BE2C (cell line): ENCODE measurements at regions not wholly inside any gene's neighbourhood (a gene's known extent, or its start where the extent isn't known, plus 50 kb on each side); places are given as distances from the start of the nearest gene placed in this dataset.

Experiments used
- DNase-seq: peaks from one replicate; pipeline ENCODE4 v3.0.0-alpha.2; 2020
- H3K27me3 ChIP-seq: fragments of 250-450 bp; sonication (Bioruptor Pico); 2 replicates; pipeline ENCODE4 v1.5.1; 2020; ENCODE audit warnings: mild to moderate bottlenecking
- H3K36me3 ChIP-seq: fragments of 250-450 bp; sonication (Bioruptor Pico); 2 replicates; pipeline ENCODE4 v1.5.1; 2020; ENCODE audit warnings: mild to moderate bottlenecking
- H3K4me1 ChIP-seq: fragments of 250-450 bp; sonication (Bioruptor Pico); 2 replicates; pipeline ENCODE4 v1.5.1; 2020
- H3K4me3 ChIP-seq: 2 replicates; pipeline ENCODE4 v1.5.1; 2011; ENCODE audit warnings: low read depth, low read length
- H3K9me3 ChIP-seq: fragments of 250-450 bp; sonication (Bioruptor Pico); 2 replicates; pipeline ENCODE4 v1.5.1; 2020
- TF ChIP-seq, protein P1 (sequence below): IDR thresholded peaks from 2 replicates; pipeline ENCODE4 v1.5.1; 2012; ENCODE audit warnings: mild to moderate bottlenecking, low read depth, low read length

DNA sequence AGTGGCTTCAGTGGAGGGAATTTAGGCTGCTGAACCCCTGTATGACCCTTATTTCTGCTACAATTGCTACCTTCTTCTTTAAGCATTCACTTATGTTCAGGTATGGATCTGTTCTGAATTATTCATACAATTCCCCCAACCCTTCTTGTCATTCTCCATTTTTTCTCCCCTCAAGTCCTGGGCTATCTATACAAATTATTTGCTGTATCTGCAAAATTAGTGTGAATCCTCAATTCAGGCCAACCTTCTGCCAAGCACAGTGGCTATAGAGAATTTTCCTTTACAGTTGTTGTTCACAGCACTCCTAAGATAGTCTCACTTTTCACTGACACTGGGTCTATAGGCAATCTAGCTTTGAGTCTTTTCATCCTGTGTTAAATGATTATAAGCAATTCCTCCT, 119.2 kb upstream of the CNTN1 start:
- no peaks in the 10 kb centered on the region for H3K4me1 ChIP-seq
- DNase-seq: no peak
- H3K4me3 ChIP-seq: no peak overlapping the region
- no peaks in the 10 kb centered on the region for H3K36me3 ChIP-seq
- no peaks in the 10 kb centered on the region for H3K27me3 ChIP-seq
- TF ChIP-seq, protein P1, sequence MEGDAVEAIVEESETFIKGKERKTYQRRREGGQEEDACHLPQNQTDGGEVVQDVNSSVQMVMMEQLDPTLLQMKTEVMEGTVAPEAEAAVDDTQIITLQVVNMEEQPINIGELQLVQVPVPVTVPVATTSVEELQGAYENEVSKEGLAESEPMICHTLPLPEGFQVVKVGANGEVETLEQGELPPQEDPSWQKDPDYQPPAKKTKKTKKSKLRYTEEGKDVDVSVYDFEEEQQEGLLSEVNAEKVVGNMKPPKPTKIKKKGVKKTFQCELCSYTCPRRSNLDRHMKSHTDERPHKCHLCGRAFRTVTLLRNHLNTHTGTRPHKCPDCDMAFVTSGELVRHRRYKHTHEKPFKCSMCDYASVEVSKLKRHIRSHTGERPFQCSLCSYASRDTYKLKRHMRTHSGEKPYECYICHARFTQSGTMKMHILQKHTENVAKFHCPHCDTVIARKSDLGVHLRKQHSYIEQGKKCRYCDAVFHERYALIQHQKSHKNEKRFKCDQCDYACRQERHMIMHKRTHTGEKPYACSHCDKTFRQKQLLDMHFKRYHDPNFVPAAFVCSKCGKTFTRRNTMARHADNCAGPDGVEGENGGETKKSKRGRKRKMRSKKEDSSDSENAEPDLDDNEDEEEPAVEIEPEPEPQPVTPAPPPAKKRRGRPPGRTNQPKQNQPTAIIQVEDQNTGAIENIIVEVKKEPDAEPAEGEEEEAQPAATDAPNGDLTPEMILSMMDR: no peak
- no peaks in the 10 kb centered on the region for H3K9me3 ChIP-seq

DNA sequence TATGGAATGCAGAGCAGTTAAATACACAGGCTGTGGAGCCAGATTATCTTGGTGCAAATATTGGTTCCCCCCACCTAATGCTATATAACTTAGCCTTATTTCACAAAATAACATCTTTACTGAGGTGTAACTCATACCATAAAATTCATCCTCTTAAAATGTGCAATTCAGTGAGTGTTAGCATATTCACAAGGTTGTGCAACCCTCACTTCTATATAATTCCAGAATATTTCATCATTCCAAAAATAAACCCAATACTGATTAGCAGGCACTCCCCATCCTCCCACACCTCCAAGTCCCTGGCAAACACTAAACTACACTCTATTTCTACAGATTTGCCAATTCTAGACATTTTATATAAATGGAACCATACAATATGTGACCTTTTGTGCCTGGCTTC, 116.3 kb upstream of the CNTN1 start:
- no peak overlapping the region for H3K4me3 ChIP-seq
- DNase-seq: no peak
- no peaks in the 10 kb centered on the region for H3K27me3 ChIP-seq
- TF ChIP-seq, protein P1: no peak
- no peaks in the 10 kb centered on the region for H3K36me3 ChIP-seq
- H3K9me3 ChIP-seq: no peaks in the 10 kb centered on the region
- H3K4me1 ChIP-seq: no peaks in the 10 kb centered on the region

DNA sequence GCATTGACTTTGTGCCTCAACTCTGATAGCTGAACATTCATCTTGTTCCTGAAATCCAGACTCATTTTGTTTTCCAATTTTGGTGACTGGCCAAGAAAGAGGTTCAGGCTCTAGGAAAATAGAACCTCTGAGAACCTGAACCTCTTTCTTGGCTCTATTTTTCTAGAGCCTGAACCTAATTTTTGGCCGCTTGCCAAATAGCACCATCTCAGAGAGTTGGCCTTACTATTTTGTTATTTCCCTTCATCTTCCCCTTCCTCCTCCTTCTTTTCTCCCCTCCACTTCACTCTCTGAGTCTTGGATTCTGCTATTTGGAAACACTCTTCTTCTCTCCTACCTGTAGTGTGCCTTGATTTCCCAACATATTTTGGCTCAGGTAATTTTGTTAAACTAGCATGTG, 114.4 kb upstream of the CNTN1 start:
- no peaks in the 10 kb centered on the region for H3K9me3 ChIP-seq
- TF ChIP-seq, protein P1: no peak
- no peaks in the 10 kb centered on the region for H3K27me3 ChIP-seq
- H3K4me1 ChIP-seq: no peaks in the 10 kb centered on the region
- no peak for DNase-seq
- no peak overlapping the region for H3K4me3 ChIP-seq
- no peaks in the 10 kb centered on the region for H3K36me3 ChIP-seq

DNA sequence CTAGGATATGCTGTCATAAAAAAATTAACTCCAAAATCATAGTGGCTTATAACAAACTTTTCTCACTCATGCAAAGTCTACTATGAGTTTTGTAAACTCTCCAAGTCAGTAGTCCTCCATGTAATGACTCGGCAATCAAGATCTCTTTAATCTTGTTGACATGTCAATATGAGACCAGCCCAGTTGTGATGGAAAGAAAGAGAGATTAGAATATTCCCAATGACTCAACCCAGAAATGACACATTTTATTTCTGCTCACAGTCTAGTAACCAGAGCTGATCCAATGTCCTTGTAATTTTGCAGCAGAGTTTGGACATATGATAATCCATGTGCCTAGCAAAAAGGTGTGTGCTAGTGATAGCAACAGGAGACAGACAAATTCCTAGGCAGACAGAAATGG, 112.6 kb upstream of the CNTN1 start:
- no peaks in the 10 kb centered on the region for H3K4me1 ChIP-seq
- TF ChIP-seq, protein P1: no peak
- no peaks in the 10 kb centered on the region for H3K36me3 ChIP-seq
- H3K27me3 ChIP-seq: no peaks in the 10 kb centered on the region
- no peak overlapping the region for H3K4me3 ChIP-seq
- DNase-seq: no peak
- H3K9me3 ChIP-seq: no peaks in the 10 kb centered on the region

DNA sequence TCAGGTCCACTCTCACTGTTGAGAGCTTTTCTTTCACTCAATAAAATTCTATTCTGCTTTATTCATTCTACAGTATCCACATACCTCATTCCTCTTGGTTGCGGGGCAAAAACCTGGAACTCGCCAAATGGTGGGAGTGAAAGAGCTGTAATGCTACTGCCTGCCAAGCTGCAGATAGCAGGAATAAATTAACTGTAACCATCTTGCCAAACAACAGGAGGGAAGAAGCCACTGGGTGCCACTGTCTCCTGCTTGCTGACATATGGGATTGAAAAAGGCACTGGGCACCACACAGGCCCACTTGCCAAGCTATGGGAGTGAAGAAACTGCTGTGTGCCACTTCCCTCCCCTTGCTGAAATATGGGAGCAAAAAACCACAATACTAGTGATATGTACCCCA, 111.9 kb upstream of the CNTN1 start:
- H3K4me3 ChIP-seq: no peak overlapping the region
- TF ChIP-seq, protein P1: no peak
- no peaks in the 10 kb centered on the region for H3K27me3 ChIP-seq
- H3K36me3 ChIP-seq: no peaks in the 10 kb centered on the region
- H3K9me3 ChIP-seq: no peaks in the 10 kb centered on the region
- no peaks in the 10 kb centered on the region for H3K4me1 ChIP-seq
- no peak for DNase-seq

DNA sequence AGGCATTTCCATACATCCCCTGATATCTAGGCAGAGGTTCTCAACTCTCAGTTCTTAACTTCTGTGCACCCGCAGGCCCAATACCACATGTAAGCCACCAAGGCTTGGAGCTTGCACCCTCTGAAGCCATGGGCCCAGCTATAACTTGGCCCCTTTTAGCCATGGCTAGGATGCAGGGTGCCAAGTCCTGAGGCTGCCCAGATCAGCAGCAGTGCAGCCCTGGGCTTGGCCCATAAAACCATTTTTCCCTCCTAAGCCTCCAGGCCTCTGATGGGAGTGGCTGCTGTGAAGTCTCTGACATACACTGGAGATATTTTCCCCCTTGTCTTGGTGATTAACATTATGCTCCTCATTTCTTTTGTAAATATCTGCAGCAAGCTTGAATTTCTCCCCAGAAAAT, 110.3 kb upstream of the CNTN1 start:
- Histone ChIP-seq H3K9me3 (no peaks in the 10 kb centered on the region), H3K27me3 (no peaks in the 10 kb centered on the region), H3K4me3 (no peak overlapping the region), H3K4me1 (no peaks in the 10 kb centered on the region), H3K36me3 (no peaks in the 10 kb centered on the region)
- DNase-seq: no peak
- TF ChIP-seq, protein P1: no peak
